GM23338 (cell line): ENCODE measurements at regions not wholly inside any gene's neighbourhood (a gene's known extent, or its start where the extent isn't known, plus 50 kb on each side); places are given as distances from the start of the nearest gene placed in this dataset.

ENCODE experiments used
- ATAC-seq: fragments of 200-7000 bp; cut with Tn5 transposase; 3 replicates; pipeline ENCODE4 v1.9.1; 2020
- DNase-seq: peaks from one replicate; pipeline ENCODE4 v3.0.0-alpha.2; 2015; ENCODE audit warnings: low spot score
- H2AFZ ChIP-seq: fragments of 200-600 bp; sonication (generic); 2 replicates; pipeline ENCODE4 v1.8.0; 2016; ENCODE audit warnings: antibody characterized with exemption, mild to moderate bottlenecking, moderate library complexity
- H3F3A ChIP-seq: fragments of 200-600 bp; sonication (generic); replicated peaks from 2 replicates; pipeline ENCODE4 v1.8.0; 2017; ENCODE audit warnings: antibody characterized with exemption, mixed run types, low read depth
- H3K27ac ChIP-seq: fragments of 200-600 bp; sonication (generic); 2 replicates; pipeline ENCODE4 v1.6.1; 2016; ENCODE audit warnings: low read depth
- H3K27me3 ChIP-seq: fragments of 200-600 bp; sonication (generic); 2 replicates; pipeline ENCODE4 v1.8.0; 2016; ENCODE audit warnings: mild to moderate bottlenecking, mixed run types, moderate library complexity; ENCODE audit not compliant: insufficient read depth
- H3K36me3 ChIP-seq: fragments of 200-600 bp; sonication (generic); 2 replicates; pipeline ENCODE4 v1.8.0; 2016; ENCODE audit warnings: mild to moderate bottlenecking; ENCODE audit not compliant: insufficient read depth
- H3K4me1 ChIP-seq: fragments of 200-600 bp; sonication (generic); 2 replicates; pipeline ENCODE4 v1.8.0; 2016; ENCODE audit warnings: mild to moderate bottlenecking, moderate library complexity; ENCODE audit not compliant: insufficient read depth
- H3K4me2 ChIP-seq: fragments of 200-600 bp; sonication (generic); 2 replicates; pipeline ENCODE4 v1.7.1; 2017; ENCODE audit warnings: mixed run types
- H3K4me3 ChIP-seq: fragments of 200-600 bp; sonication (generic); 2 replicates; pipeline ENCODE4 v1.6.1; 2016; ENCODE audit warnings: mixed run types
- H3K79me2 ChIP-seq: fragments of 200-600 bp; sonication (generic); replicated peaks from 2 replicates; pipeline ENCODE4 v1.8.0; 2017; ENCODE audit warnings: mild to moderate bottlenecking; ENCODE audit not compliant: insufficient read depth
- H3K9me2 ChIP-seq: fragments of 200-600 bp; sonication (generic); 2 replicates; pipeline ENCODE4 v1.8.0; 2017; ENCODE audit not compliant: insufficient read depth
- H4K20me1 ChIP-seq: fragments of 200-600 bp; sonication (generic); replicated peaks from 2 replicates; pipeline ENCODE4 v1.8.0; 2017; ENCODE audit warnings: mild to moderate bottlenecking; ENCODE audit not compliant: insufficient read depth
- H3K27ac Mint-ChIP-seq: 2 replicates; pipeline ENCODE4 v1.8.0; 2020; ENCODE audit warnings: inconsistent platforms, mild to moderate bottlenecking, moderate library complexity, mixed read lengths
- H3K27me3 Mint-ChIP-seq: 3 replicates; pipeline ENCODE4 v1.8.0; 2022; ENCODE audit warnings: low read depth, mild to moderate bottlenecking, moderate library complexity, mixed read lengths, inconsistent platforms; ENCODE audit not compliant: insufficient read depth, poor library complexity
- H3K36me3 Mint-ChIP-seq: 3 replicates; pipeline ENCODE4 v1.8.0; 2021; ENCODE audit warnings: low read depth, mild to moderate bottlenecking, inconsistent platforms, moderate library complexity, mixed read lengths
- H3K4me1 Mint-ChIP-seq: 3 replicates; pipeline ENCODE4 v1.8.0; 2020; ENCODE audit warnings: mild to moderate bottlenecking, inconsistent platforms, mixed read lengths
- H3K4me3 Mint-ChIP-seq: 3 replicates; pipeline ENCODE4 v1.8.0; 2021; ENCODE audit warnings: moderate library complexity, mild to moderate bottlenecking, inconsistent platforms, mixed read lengths
- H3K9me3 Mint-ChIP-seq: 3 replicates; pipeline ENCODE4 v1.8.0; 2020; ENCODE audit warnings: moderate library complexity, mild to moderate bottlenecking, inconsistent platforms, mixed read lengths
- CREB1 ChIP-seq: fragments of 250-450 bp; sonication (Bioruptor Pico); IDR thresholded peaks from 2 replicates; pipeline ENCODE4 v1.5.0; 2020; ENCODE audit warnings: low read depth, mild to moderate bottlenecking, moderate library complexity
- CTCF ChIP-seq, 2 experiments: fragments of 200-600 bp in 1 of 2; sonication (generic) in 1 of 2; conservative IDR thresholded peaks; 2 replicates each; pipeline versions ENCODE4 v1.5.1 to v1.6.1; 2016 to 2017; ENCODE audit warnings: antibody characterized with exemption in 2 of 2, low read depth in 2 of 2, mild to moderate bottlenecking in 2 of 2, moderate library complexity in 1 of 2
- ETS1 ChIP-seq: IDR thresholded peaks from 2 replicates; pipeline ENCODE4 v1.6.1; 2016; ENCODE audit warnings: antibody characterized with exemption
- EZH2phosphoT487 ChIP-seq: fragments of 200-600 bp; sonication (generic); IDR thresholded peaks from one replicate; pipeline ENCODE4 v1.8.1; 2018; ENCODE audit warnings: antibody characterized with exemption; ENCODE audit not compliant: unreplicated experiment
- JUNB ChIP-seq: IDR thresholded peaks from one replicate; pipeline ENCODE4 v1.6.1; 2016; ENCODE audit warnings: antibody characterized with exemption; ENCODE audit not compliant: unreplicated experiment
- NANOG ChIP-seq: IDR thresholded peaks from 2 replicates; pipeline ENCODE4 v1.6.1; 2016; ENCODE audit warnings: antibody characterized with exemption, borderline replicate concordance
- POLR2AphosphoS5 ChIP-seq: IDR thresholded peaks from 2 replicates; pipeline ENCODE4 v1.6.1; 2016; ENCODE audit warnings: antibody characterized with exemption, low read depth
- STAT1 ChIP-seq: IDR thresholded peaks from one replicate; pipeline ENCODE4 v1.6.1; 2016; ENCODE audit warnings: antibody characterized with exemption; ENCODE audit not compliant: unreplicated experiment
- ZNF114 ChIP-seq: fragments of 250-450 bp; sonication (Bioruptor Pico); IDR thresholded peaks from 2 replicates; pipeline ENCODE4 v1.5.0; 2020; ENCODE audit warnings: mild to moderate bottlenecking, moderate library complexity
- ZNF331 ChIP-seq: fragments of 250-450 bp; sonication (Bioruptor Pico); IDR thresholded peaks from 2 replicates; pipeline ENCODE4 v1.5.0; 2020; ENCODE audit warnings: low read depth, mild to moderate bottlenecking, moderate library complexity
- TF ChIP-seq, protein P1 (sequence below): IDR thresholded peaks from one replicate; pipeline ENCODE4 v1.6.1; 2018; ENCODE audit warnings: antibody characterized with exemption; ENCODE audit not compliant: unreplicated experiment

GRCh38 chr2:150402953-150403352, 84.5 kb downstream of the RND3 start (continued):
- TF ChIP-seq CTCF (conservative IDR thresholded peaks at IDR 0.05; ENCODE audit: low read depth in 2 of 2) (no peak), CREB1 (CRISPR knock-in tag) (no peak), ZNF114 (CRISPR knock-in tag) (no peak)

DNA sequence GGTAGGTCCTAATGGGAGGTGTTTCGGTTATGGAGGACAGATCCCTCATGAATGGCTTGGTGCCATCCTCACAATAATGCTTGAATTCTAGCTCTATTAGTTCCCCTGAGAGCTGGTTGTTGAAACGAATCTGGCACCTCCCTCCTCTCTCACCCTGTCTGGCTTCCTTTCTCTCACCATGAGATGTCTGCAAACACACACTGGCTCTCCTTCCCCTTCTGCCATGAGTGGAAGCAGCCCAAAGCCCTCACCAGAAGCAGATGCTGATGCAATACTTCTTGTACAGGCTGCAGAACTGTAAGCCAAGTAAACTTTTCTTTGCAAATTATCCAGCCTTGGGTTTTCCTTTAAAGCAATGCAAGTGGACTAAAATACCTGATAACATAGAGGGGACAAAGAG, 86.6 kb downstream of the RND3 start:
- Histone ChIP-seq H3K27me3 (no peaks in the 10 kb centered on the region), H2AFZ (peak overlapping the region; percentile 61; the same call in 1 of the 2 replicates), H3K9me2 (no peaks in the 10 kb centered on the region), H3F3A (no peaks in the 10 kb centered on the region), H3K27ac (no peak overlapping the region), H3K4me2 (no peak overlapping the region), H4K20me1 (no peaks in the 10 kb centered on the region), H3K79me2 (no peaks in the 10 kb centered on the region), H3K4me3 (no peak overlapping the region), H3K4me1 (no peaks in the 10 kb centered on the region), H3K36me3 (no peaks in the 10 kb centered on the region)
- Mint-ChIP-seq H3K4me3 (no peak overlapping the region), H3K36me3 (peaks cover 7% of the 10 kb centered on the region; the same call in 1 of the 3 replicates), H3K9me3 (0 out of 3 replicates have a peak, but pooled peaks cover 3% of the 10 kb centered on the region), H3K27me3 (peaks cover 4% of the 10 kb centered on the region), H3K4me1 (no peaks in the 10 kb centered on the region), H3K27ac (no peak overlapping the region)
- DNase-seq (no peak), ATAC-seq (no peak)
- no peak for TF ChIP-seq EZH2phosphoT487
- TF ChIP-seq ZNF114 (CRISPR knock-in tag): no peak
- TF ChIP-seq CTCF (conservative IDR thresholded peaks at IDR 0.05; ENCODE audit: low read depth in 2 of 2): no peak
- TF ChIP-seq STAT1: no peak
- TF ChIP-seq JUNB: no peak
- TF ChIP-seq POLR2AphosphoS5: no peak
- TF ChIP-seq ETS1: no peak
- TF ChIP-seq, protein P1, sequence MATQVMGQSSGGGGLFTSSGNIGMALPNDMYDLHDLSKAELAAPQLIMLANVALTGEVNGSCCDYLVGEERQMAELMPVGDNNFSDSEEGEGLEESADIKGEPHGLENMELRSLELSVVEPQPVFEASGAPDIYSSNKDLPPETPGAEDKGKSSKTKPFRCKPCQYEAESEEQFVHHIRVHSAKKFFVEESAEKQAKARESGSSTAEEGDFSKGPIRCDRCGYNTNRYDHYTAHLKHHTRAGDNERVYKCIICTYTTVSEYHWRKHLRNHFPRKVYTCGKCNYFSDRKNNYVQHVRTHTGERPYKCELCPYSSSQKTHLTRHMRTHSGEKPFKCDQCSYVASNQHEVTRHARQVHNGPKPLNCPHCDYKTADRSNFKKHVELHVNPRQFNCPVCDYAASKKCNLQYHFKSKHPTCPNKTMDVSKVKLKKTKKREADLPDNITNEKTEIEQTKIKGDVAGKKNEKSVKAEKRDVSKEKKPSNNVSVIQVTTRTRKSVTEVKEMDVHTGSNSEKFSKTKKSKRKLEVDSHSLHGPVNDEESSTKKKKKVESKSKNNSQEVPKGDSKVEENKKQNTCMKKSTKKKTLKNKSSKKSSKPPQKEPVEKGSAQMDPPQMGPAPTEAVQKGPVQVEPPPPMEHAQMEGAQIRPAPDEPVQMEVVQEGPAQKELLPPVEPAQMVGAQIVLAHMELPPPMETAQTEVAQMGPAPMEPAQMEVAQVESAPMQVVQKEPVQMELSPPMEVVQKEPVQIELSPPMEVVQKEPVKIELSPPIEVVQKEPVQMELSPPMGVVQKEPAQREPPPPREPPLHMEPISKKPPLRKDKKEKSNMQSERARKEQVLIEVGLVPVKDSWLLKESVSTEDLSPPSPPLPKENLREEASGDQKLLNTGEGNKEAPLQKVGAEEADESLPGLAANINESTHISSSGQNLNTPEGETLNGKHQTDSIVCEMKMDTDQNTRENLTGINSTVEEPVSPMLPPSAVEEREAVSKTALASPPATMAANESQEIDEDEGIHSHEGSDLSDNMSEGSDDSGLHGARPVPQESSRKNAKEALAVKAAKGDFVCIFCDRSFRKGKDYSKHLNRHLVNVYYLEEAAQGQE: no peak
- TF ChIP-seq NANOG: no peak
- no peak for TF ChIP-seq ZNF331 (CRISPR knock-in tag)
- TF ChIP-seq CREB1 (CRISPR knock-in tag): no peak
